ENCODE measurements at regions not wholly inside any gene's neighbourhood (a gene's known extent, or its start where the extent isn't known, plus 50 kb on each side); places are given as distances from the start of the nearest gene placed in this dataset.

GRCh38 chrX:46408553-46409407 is 136.4 kb downstream of the ZNF674 start:
- ChIA-PET CTCF (interaction anchor here (0.6 to 2.6 kb wide), 17 partner anchors 10 to 1221 kb away, joined by 3 to 19 read pairs (median 4); no protein-coding TSS in a partner anchor), POLR2A (no interaction called here)
- TF ChIP-seq, protein P1, sequence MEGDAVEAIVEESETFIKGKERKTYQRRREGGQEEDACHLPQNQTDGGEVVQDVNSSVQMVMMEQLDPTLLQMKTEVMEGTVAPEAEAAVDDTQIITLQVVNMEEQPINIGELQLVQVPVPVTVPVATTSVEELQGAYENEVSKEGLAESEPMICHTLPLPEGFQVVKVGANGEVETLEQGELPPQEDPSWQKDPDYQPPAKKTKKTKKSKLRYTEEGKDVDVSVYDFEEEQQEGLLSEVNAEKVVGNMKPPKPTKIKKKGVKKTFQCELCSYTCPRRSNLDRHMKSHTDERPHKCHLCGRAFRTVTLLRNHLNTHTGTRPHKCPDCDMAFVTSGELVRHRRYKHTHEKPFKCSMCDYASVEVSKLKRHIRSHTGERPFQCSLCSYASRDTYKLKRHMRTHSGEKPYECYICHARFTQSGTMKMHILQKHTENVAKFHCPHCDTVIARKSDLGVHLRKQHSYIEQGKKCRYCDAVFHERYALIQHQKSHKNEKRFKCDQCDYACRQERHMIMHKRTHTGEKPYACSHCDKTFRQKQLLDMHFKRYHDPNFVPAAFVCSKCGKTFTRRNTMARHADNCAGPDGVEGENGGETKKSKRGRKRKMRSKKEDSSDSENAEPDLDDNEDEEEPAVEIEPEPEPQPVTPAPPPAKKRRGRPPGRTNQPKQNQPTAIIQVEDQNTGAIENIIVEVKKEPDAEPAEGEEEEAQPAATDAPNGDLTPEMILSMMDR (IDR thresholded peaks at IDR 0.05; ENCODE audit: low read depth, low read length): peak; percentile 68
- Histone ChIP-seq H3K4me3 (ENCODE audit: low read depth, low read length) (no peak overlapping the region), H3K9me3 (ENCODE audit: control insufficient read depth, insufficient read depth, low read length) (no peaks in the 10 kb centered on the region), H3K27me3 (ENCODE audit: control insufficient read depth, insufficient read depth, low read length) (no peaks in the 10 kb centered on the region), H3K27ac (ENCODE audit: low read depth, low read length) (no peak overlapping the region)
- DNase-seq (ENCODE audit: low read depth, low spot score): peak; percentile 36

GRCh38 chrX:46407753-46408130 is 137.5 kb downstream of the ZNF674 start:
- Histone ChIP-seq H3K9me3 (ENCODE audit: control insufficient read depth, insufficient read depth, low read length) (no peaks in the 10 kb centered on the region), H3K27ac (ENCODE audit: low read depth, low read length) (no peak overlapping the region), H3K27me3 (ENCODE audit: control insufficient read depth, insufficient read depth, low read length) (no peaks in the 10 kb centered on the region), H3K4me3 (ENCODE audit: low read depth, low read length) (no peak overlapping the region)
- TF ChIP-seq, protein P1 (IDR thresholded peaks at IDR 0.05; ENCODE audit: low read depth, low read length): no peak
- ChIA-PET CTCF (interaction anchor here (1.0 to 2.6 kb wide), 8 partner anchors 26 to 1224 kb away, joined by 3 to 19 read pairs (median 6); no protein-coding TSS in a partner anchor), POLR2A (no interaction called here)
- DNase-seq (ENCODE audit: low read depth, low spot score): no peak

DNA sequence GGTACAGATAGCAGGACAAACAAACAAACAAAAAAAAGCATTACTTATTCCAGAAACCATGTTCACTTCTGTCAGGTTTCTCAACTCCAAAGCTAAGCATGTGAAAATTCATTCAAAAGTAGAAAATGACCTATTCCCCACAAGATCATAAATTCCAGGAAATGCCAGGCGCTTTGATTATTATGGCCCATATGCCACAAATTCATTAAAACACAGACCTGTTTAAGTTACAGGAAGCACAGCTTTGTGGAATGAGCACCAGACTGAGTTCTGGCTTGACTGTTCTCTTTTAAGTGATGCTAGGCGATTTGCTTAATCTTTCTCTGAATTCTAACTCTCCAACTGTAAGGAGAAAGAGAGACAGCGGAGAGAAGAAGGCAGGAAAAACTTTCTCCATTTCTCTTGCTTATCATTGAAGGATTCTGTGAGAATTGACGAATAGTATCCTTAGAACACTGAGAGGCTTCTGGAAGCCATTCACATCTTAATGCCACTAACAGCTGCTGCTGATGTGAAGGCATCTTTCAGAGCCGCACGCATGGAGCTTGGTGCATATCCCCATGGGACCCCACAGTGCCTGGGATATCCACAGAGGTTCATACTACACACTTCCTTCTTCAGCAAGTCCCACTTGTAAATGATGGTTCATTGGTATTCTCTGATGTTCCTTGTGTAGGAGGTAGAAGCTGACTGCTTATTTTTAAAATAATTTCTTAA is 138.0 kb downstream of the ZNF674 start:
- no peak for DNase-seq (ENCODE audit: low read depth, low spot score)
- POLR2A ChIA-PET: interaction anchor here (0.7 kb wide), 1 partner anchor 562 kb away, joined by 4 read pairs; no protein-coding TSS in a partner anchor
- Histone ChIP-seq H3K27me3 (ENCODE audit: control insufficient read depth, insufficient read depth, low read length) (no peaks in the 10 kb centered on the region), H3K9me3 (ENCODE audit: control insufficient read depth, insufficient read depth, low read length) (no peaks in the 10 kb centered on the region), H3K4me3 (ENCODE audit: low read depth, low read length) (no peak overlapping the region), H3K27ac (ENCODE audit: low read depth, low read length) (no peak overlapping the region)
- TF ChIP-seq, protein P1 (IDR thresholded peaks at IDR 0.05; ENCODE audit: low read depth, low read length): no peak
- CTCF ChIA-PET: interaction anchor here (1.0 to 2.6 kb wide), 4 partner anchors 26 to 1223 kb away, joined by 3 to 19 read pairs (median 9); no protein-coding TSS in a partner anchor

DNA sequence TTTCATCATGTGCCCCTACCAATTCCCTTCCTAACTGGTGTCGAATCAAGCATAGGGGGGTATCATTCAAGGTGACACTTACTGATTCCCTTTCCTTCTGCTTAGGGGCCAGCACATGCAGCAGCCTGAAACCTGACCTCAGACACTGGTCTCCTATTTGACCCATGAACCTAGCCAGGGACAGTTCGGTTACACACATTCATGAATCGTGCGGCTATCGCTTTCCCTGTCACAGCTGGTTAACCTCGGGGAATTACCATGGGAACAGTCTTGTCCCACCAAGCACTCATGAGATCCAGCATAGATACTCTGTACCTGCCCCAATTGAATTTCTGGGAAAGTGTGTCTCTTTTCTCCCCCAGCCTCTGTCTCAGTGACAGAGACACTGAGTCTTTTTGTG is 140.4 kb downstream of the ZNF674 start:
- POLR2A ChIA-PET: no interaction called here

More for the DNA sequence above, 140.4 kb downstream of the ZNF674 start:
- TF ChIP-seq, protein P1 (IDR thresholded peaks at IDR 0.05; ENCODE audit: low read depth, low read length): no peak
- no peaks in the 10 kb centered on the region for H3K9me3 ChIP-seq (ENCODE audit: control insufficient read depth, insufficient read depth, low read length)
- H3K4me3 ChIP-seq (ENCODE audit: low read depth, low read length): no peak overlapping the region
- CTCF ChIA-PET: interaction anchor here (0.9 kb wide), 1 partner anchor 581 kb away, joined by 3 read pairs; no protein-coding TSS in a partner anchor
- no peak overlapping the region for H3K27ac ChIP-seq (ENCODE audit: low read depth, low read length)
- H3K27me3 ChIP-seq (ENCODE audit: control insufficient read depth, insufficient read depth, low read length): no peaks in the 10 kb centered on the region
- DNase-seq (ENCODE audit: low read depth, low spot score): no peak

All from AG04450 (cell line).